ENCODE measurements at regions not wholly inside any gene's neighbourhood (a gene's known extent, or its start where the extent isn't known, plus 50 kb on each side); places are given as distances from the start of the nearest gene placed in this dataset.

- TF ChIP-seq, protein P1, sequence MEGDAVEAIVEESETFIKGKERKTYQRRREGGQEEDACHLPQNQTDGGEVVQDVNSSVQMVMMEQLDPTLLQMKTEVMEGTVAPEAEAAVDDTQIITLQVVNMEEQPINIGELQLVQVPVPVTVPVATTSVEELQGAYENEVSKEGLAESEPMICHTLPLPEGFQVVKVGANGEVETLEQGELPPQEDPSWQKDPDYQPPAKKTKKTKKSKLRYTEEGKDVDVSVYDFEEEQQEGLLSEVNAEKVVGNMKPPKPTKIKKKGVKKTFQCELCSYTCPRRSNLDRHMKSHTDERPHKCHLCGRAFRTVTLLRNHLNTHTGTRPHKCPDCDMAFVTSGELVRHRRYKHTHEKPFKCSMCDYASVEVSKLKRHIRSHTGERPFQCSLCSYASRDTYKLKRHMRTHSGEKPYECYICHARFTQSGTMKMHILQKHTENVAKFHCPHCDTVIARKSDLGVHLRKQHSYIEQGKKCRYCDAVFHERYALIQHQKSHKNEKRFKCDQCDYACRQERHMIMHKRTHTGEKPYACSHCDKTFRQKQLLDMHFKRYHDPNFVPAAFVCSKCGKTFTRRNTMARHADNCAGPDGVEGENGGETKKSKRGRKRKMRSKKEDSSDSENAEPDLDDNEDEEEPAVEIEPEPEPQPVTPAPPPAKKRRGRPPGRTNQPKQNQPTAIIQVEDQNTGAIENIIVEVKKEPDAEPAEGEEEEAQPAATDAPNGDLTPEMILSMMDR (conservative IDR thresholded peaks at IDR 0.05; ENCODE audit: low read depth, low read length): no peak
- TF ChIP-seq MAFK (IDR thresholded peaks at IDR 0.05; ENCODE audit: low read depth, low read length): no peak
- no peak for TF ChIP-seq RCOR1 (IDR thresholded peaks at IDR 0.05; ENCODE audit: insufficient replicate concordance, low read length)
Observed at GRCh38 chr3:4198491-4198890, 104.7 kb upstream of the SETMAR start.

All from IMR-90 (cell line).